Fibroblast of mammary gland (primary cell): ENCODE measurements at regions not wholly inside any gene's neighbourhood (a gene's known extent, or its start where the extent isn't known, plus 50 kb on each side); places are given as distances from the start of the nearest gene placed in this dataset.

ENCODE experiments used
- DNase-seq: peaks from one replicate; pipeline ENCODE4 v3.0.0-alpha.2; 2010; ENCODE audit warnings: low read depth
- H3K4me3 ChIP-seq: 2 replicates; pipeline ENCODE4 v1.5.1; 2011; ENCODE audit warnings: low read depth, mild to moderate bottlenecking, low read length, moderate library complexity; ENCODE audit not compliant: control insufficient read depth
- CTCF ChIP-seq: conservative IDR thresholded peaks from 2 replicates; pipeline ENCODE4 v1.5.1; 2011; ENCODE audit warnings: low read depth, low read length, inconsistent platforms; ENCODE audit not compliant: control insufficient read depth, insufficient read depth

DNA sequence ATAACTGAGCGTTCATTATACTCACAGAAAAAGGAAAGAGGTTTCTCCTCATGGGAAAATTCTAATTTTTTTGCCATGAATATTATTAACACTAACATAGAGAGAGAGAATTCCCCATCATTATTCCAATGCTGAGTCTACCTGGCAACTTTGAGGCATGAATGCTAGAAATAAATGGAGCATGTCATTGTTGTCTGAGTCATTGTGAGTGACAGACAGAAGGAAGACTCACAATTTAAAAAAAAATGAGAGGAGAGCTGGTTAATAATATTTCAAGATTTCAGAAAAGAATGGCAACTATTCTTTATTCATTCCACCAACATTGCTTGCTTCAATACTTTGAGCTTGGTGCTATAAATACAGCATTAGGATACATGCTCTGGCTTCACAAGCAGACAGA, 170.4 kb upstream of the HS3ST1 start:
- TF ChIP-seq CTCF = no peak
- H3K4me3 ChIP-seq = no peak overlapping the region
- DNase-seq = no peak

DNA sequence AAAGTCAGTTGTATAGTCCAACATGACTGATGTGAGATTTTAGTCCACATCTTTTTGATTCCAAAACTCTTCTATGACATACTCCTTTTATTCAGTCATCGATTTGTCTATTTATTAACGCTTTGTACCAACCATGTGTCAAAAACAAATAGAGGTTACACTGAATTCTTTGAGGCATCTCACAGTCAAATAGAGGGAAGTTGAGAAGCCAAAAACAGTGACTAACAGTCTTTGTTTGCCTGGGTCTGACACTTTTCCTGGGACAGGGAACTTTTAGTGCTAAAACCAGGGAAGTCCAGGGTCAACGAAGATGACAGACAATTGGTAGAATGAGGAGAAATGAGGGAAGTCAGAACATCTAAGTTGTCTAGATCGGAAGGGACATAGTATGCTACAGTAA, 169.9 kb upstream of the HS3ST1 start:
- TF ChIP-seq CTCF = no peak
- DNase-seq = no peak
- no peak overlapping the region for H3K4me3 ChIP-seq

GRCh38 chr4:11597506-11597905, 168.8 kb upstream of the HS3ST1 start:
- DNase-seq = no peak
- H3K4me3 ChIP-seq = no peak overlapping the region
- no peak for TF ChIP-seq CTCF

- no peak for DNase-seq
- no peak for TF ChIP-seq CTCF
- H3K4me3 ChIP-seq = no peak overlapping the region
These were observed 168.3 kb upstream of the HS3ST1 start for GRCh38 chr4:11596989-11597388.

DNA sequence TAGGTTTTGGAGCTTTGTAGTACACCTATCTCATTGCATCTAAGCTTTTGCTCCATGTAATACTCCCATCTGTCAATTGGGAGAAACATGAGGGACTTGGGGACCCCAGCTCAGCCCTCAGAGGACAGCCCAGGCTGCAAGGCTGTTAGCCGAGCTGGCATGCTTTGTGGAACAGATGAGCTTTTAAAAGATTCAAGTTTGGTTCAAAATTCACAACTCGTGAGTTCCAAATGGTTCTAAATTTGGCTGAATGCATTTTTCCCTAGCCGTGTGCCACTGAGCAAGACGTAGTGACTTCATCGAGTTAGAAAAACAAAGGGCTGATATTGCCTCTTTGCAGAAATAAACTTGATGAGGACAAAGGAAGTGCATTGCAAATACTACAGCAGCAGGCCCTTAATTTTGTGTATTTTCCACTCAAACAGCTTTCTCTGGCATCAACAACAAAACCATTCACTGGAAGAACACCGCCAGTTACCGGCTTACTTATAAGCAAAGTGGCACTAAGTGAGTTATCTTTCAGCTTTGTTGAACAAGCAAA, 165.0 kb upstream of the HS3ST1 start:
- no peak overlapping the region for H3K4me3 ChIP-seq
- TF ChIP-seq CTCF = no peak
- no peak for DNase-seq

DNA sequence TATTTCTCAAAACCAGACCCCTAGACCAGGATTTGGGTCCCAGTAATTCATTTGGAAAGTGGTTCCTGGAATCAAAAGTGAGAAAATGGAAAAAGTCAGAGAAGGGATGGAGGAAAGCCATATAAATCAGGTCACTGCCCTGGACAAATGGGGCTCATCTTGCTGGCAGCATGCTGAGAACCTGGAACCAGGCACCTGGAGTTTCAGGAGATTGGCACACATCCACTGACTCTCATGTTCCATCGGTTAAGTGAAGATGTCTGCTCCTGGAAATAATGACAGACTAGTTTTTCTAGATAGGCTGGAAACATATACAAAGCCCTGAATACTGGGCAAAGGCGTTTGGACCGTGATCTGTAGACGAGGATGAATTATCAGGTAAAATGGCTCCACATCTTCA, 163.6 kb upstream of the HS3ST1 start:
- no peak for TF ChIP-seq CTCF
- DNase-seq = no peak
- H3K4me3 ChIP-seq = no peak overlapping the region

DNA sequence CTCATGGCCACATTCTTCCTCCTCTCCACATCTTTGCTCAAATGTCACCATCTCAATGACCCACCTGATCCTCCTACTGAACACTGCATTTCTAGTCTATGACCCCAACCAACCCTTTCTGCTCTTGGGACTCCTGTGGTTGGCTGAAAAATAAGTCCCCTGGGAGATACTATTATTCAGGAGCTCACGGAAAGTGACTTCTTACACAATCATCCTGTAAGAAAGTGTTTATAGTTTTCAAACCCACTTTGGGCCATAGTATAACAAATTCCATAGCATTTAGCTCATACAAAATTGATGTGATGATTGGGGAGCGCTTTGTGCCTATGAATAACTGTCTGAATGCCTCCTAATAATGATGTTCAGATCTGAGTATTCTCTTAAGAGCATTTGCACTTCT, 161.4 kb upstream of the HS3ST1 start:
- TF ChIP-seq CTCF = no peak
- H3K4me3 ChIP-seq = no peak overlapping the region
- DNase-seq = no peak
